HAP-1 (cell line): ENCODE measurements at regions not wholly inside any gene's neighbourhood (a gene's known extent, or its start where the extent isn't known, plus 50 kb on each side); places are given as distances from the start of the nearest gene placed in this dataset.

Experiments used
- DNase-seq, 2 experiments: peaks; one replicate each; pipeline ENCODE4 v3.0.0-alpha.2; 2016 to 2020; ENCODE audit warnings: low spot score in 2 of 2
- H3K27me3 ChIP-seq: fragments of 250-450 bp; sonication (Bioruptor Pico); 2 replicates; pipeline ENCODE4 v1.5.1; 2020; ENCODE audit warnings: low read depth, mild to moderate bottlenecking, moderate library complexity
- H3K36me3 ChIP-seq: fragments of 250-450 bp; sonication (Bioruptor Pico); replicated peaks from 2 replicates; pipeline ENCODE4 v1.5.1; 2020; ENCODE audit warnings: mild to moderate bottlenecking
- H3K4me1 ChIP-seq: fragments of 250-450 bp; sonication (Bioruptor Pico); 2 replicates; pipeline ENCODE4 v1.5.1; 2020; ENCODE audit warnings: mild to moderate bottlenecking
- H3K4me3 ChIP-seq: fragments of 250-450 bp; sonication (Bioruptor Pico); 2 replicates; pipeline ENCODE4 v1.5.1; 2020; ENCODE audit warnings: mild to moderate bottlenecking, moderate library complexity
- H3K9me3 ChIP-seq: fragments of 250-450 bp; sonication (Bioruptor Pico); 2 replicates; pipeline ENCODE4 v1.5.1; 2020; ENCODE audit warnings: mild to moderate bottlenecking, moderate library complexity
- in situ Hi-C: fragments of 300-500 bp; cut with MboI; formaldehyde crosslinking; loops from 3 replicates; pipeline ENCODE4 v1.14.3; 2020; ENCODE audit warnings: low sequenced_read_pairs, inconsistent platforms, mixed read lengths

GRCh38 chr14:82694820-82695219 is 1161.2 kb upstream of the SEL1L start:
- Histone ChIP-seq H3K27me3 (no peaks in the 10 kb centered on the region), H3K4me3 (no peak overlapping the region), H3K36me3 (no peaks in the 10 kb centered on the region), H3K9me3 (no peaks in the 10 kb centered on the region), H3K4me1 (no peaks in the 10 kb centered on the region; the same call in 1 of the 2 replicates)
- no peak for DNase-seq
- in situ Hi-C loops = no loop called here

- Histone ChIP-seq H3K36me3 (no peaks in the 10 kb centered on the region), H3K9me3 (no peaks in the 10 kb centered on the region), H3K27me3 (no peaks in the 10 kb centered on the region), H3K4me3 (no peak overlapping the region), H3K4me1 (0 out of 2 replicates have a peak, but pooled peaks cover 2% of the 10 kb centered on the region)
- DNase-seq = no peak
- in situ Hi-C loops = no loop called here
These were observed 1170.6 kb upstream of the SEL1L start for GRCh38 chr14:82704218-82704617.

GRCh38 chr14:82710267-82710841 is 1176.7 kb upstream of the SEL1L start:
- Histone ChIP-seq H3K9me3 (no peaks in the 10 kb centered on the region), H3K36me3 (no peaks in the 10 kb centered on the region), H3K27me3 (no peaks in the 10 kb centered on the region), H3K4me3 (no peak overlapping the region), H3K4me1 (0 out of 2 replicates have a peak, but pooled peaks cover 2% of the 10 kb centered on the region)
- DNase-seq = peak; percentile 56 to 88
- in situ Hi-C loops = no loop called here

GRCh38 chr14:82719617-82720016 is 1186.0 kb upstream of the SEL1L start:
- no peaks in the 10 kb centered on the region for H3K36me3 ChIP-seq
- no peaks in the 10 kb centered on the region for H3K27me3 ChIP-seq
- H3K4me3 ChIP-seq = no peak overlapping the region
- in situ Hi-C loops = no loop called here
- H3K9me3 ChIP-seq = no peaks in the 10 kb centered on the region
- H3K4me1 ChIP-seq = no peaks in the 10 kb centered on the region
- DNase-seq = no peak

- Histone ChIP-seq H3K27me3 (no peaks in the 10 kb centered on the region), H3K4me1 (no peaks in the 10 kb centered on the region), H3K4me3 (no peak overlapping the region), H3K36me3 (no peaks in the 10 kb centered on the region), H3K9me3 (no peaks in the 10 kb centered on the region)
- no peak for DNase-seq
- in situ Hi-C loops = no loop called here
These were observed 1186.8 kb upstream of the SEL1L start for GRCh38 chr14:82720431-82720830.

GRCh38 chr14:82720946-82721345 is 1187.3 kb upstream of the SEL1L start:
- peak in 1 of 2 experiments; percentile 6 for DNase-seq
- in situ Hi-C loops = no loop called here
- no peak overlapping the region for H3K4me3 ChIP-seq

GRCh38 chr14:82724316-82724715 is 1190.7 kb upstream of the SEL1L start:
- Histone ChIP-seq H3K36me3 (no peaks in the 10 kb centered on the region), H3K9me3 (no peaks in the 10 kb centered on the region), H3K27me3 (no peaks in the 10 kb centered on the region), H3K4me3 (no peak overlapping the region), H3K4me1 (no peaks in the 10 kb centered on the region)
- in situ Hi-C loops = no loop called here
- no peak for DNase-seq

More at GRCh38 chr14:82720946-82721345, 1187.3 kb upstream of the SEL1L start:
- no peaks in the 10 kb centered on the region for H3K27me3 ChIP-seq
- H3K36me3 ChIP-seq = no peaks in the 10 kb centered on the region
- no peaks in the 10 kb centered on the region for H3K4me1 ChIP-seq
- no peaks in the 10 kb centered on the region for H3K9me3 ChIP-seq

GRCh38 chr14:82725213-82725612 is 1191.6 kb upstream of the SEL1L start:
- in situ Hi-C loops = no loop called here
- Histone ChIP-seq H3K27me3 (no peaks in the 10 kb centered on the region), H3K36me3 (no peaks in the 10 kb centered on the region), H3K4me1 (no peaks in the 10 kb centered on the region), H3K9me3 (no peaks in the 10 kb centered on the region), H3K4me3 (no peak overlapping the region)
- DNase-seq = no peak

- DNase-seq = no peak
- Histone ChIP-seq H3K4me1 (no peaks in the 10 kb centered on the region), H3K36me3 (no peaks in the 10 kb centered on the region), H3K4me3 (no peak overlapping the region), H3K9me3 (no peaks in the 10 kb centered on the region), H3K27me3 (no peaks in the 10 kb centered on the region)
- in situ Hi-C loops = no loop called here
These were observed 1197.9 kb upstream of the SEL1L start for GRCh38 chr14:82731526-82731925.

GRCh38 chr14:82740547-82740946 is 1206.9 kb upstream of the SEL1L start:
- in situ Hi-C loops = no loop called here
- Histone ChIP-seq H3K4me1 (no peaks in the 10 kb centered on the region), H3K4me3 (no peak overlapping the region), H3K27me3 (no peaks in the 10 kb centered on the region), H3K36me3 (no peaks in the 10 kb centered on the region), H3K9me3 (no peaks in the 10 kb centered on the region)
- DNase-seq = no peak

GRCh38 chr14:82755476-82755875 is 1221.8 kb upstream of the SEL1L start:
- in situ Hi-C loops = no loop called here
- Histone ChIP-seq H3K27me3 (no peaks in the 10 kb centered on the region), H3K4me3 (no peak overlapping the region), H3K9me3 (no peaks in the 10 kb centered on the region), H3K4me1 (peaks cover 14% of the 10 kb centered on the region), H3K36me3 (no peaks in the 10 kb centered on the region)
- DNase-seq = no peak

GRCh38 chr14:82755923-82756322 is 1222.3 kb upstream of the SEL1L start:
- Histone ChIP-seq H3K9me3 (no peaks in the 10 kb centered on the region), H3K27me3 (no peaks in the 10 kb centered on the region), H3K4me3 (no peak overlapping the region), H3K4me1 (peaks cover 17% of the 10 kb centered on the region), H3K36me3 (no peaks in the 10 kb centered on the region)
- in situ Hi-C loops = no loop called here
- DNase-seq = no peak

- in situ Hi-C loops = no loop called here
These were observed 1224.1 kb upstream of the SEL1L start for GRCh38 chr14:82757776-82758175.

GRCh38 chr14:82759656-82760055 is 1226.0 kb upstream of the SEL1L start:
- Histone ChIP-seq H3K4me1 (peaks cover 17% of the 10 kb centered on the region), H3K27me3 (no peaks in the 10 kb centered on the region), H3K4me3 (no peak overlapping the region), H3K36me3 (no peaks in the 10 kb centered on the region), H3K9me3 (no peaks in the 10 kb centered on the region)
- in situ Hi-C loops = no loop called here
- peak; percentile 59 to 80 for DNase-seq

More at GRCh38 chr14:82757776-82758175, 1224.1 kb upstream of the SEL1L start:
- DNase-seq = no peak
- no peaks in the 10 kb centered on the region for H3K9me3 ChIP-seq
- no peaks in the 10 kb centered on the region for H3K36me3 ChIP-seq
- no peak overlapping the region for H3K4me3 ChIP-seq
- peaks cover 17% of the 10 kb centered on the region for H3K4me1 ChIP-seq
- H3K27me3 ChIP-seq = no peaks in the 10 kb centered on the region

- in situ Hi-C loops = no loop called here
- Histone ChIP-seq H3K36me3 (no peaks in the 10 kb centered on the region), H3K9me3 (no peaks in the 10 kb centered on the region), H3K4me1 (no peaks in the 10 kb centered on the region), H3K4me3 (no peak overlapping the region), H3K27me3 (no peaks in the 10 kb centered on the region)
- no peak for DNase-seq
These were observed 1232.5 kb upstream of the SEL1L start for GRCh38 chr14:82766123-82766522.
